SH-SY5Y (cell line): ENCODE measurements at regions not wholly inside any gene's neighbourhood (a gene's known extent, or its start where the extent isn't known, plus 50 kb on each side); places are given as distances from the start of the nearest gene placed in this dataset.

Source experiments
- GATA2 ChIP-seq: IDR thresholded peaks from 2 replicates; pipeline ENCODE4 v1.6.1; 2011; ENCODE audit warnings: mild to moderate bottlenecking, low read depth, low read length
- GATA3 ChIP-seq: IDR thresholded peaks from 2 replicates; pipeline ENCODE4 v1.6.1; 2011; ENCODE audit warnings: low read depth, mild to moderate bottlenecking, low read length, moderate library complexity

- TF ChIP-seq GATA3 (no peak), GATA2 (no peak)
These were observed 318.8 kb upstream of the TMEFF2 start for GRCh38 chr2:192513575-192513974.

- no peak for TF ChIP-seq GATA2
- TF ChIP-seq GATA3 = no peak
These were observed 305.9 kb upstream of the TMEFF2 start for GRCh38 chr2:192500550-192501200.

- TF ChIP-seq GATA3 = no peak
- no peak for TF ChIP-seq GATA2
These were observed 304.7 kb upstream of the TMEFF2 start for GRCh38 chr2:192499476-192499875.

GRCh38 chr2:192498747-192499146 is 304.0 kb upstream of the TMEFF2 start:
- TF ChIP-seq GATA2 = no peak
- TF ChIP-seq GATA3 = no peak

GRCh38 chr2:192487636-192488035 is 292.9 kb upstream of the TMEFF2 start:
- TF ChIP-seq GATA3 (no peak), GATA2 (no peak)

DNA sequence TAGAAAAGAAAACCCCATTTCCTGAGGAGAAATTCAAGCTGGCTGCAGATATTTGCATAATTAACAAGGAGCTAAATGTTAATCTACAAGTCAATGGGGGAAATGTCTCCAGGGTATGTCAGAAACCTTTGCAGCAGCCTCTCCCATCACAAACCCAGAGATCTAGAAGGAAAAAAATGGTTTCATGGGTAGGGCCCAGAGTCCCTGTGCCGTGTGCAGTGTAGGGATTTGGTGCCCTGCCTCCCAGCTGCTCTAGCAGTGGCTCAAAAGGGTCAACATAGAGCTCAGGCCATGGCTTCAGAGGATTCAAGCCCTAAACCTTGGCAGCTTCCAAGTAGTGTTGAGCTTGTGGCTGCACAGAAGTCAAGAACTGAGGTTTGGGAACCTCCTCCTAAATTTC is 290.2 kb upstream of the TMEFF2 start:
- TF ChIP-seq GATA2 (no peak), GATA3 (no peak)

DNA sequence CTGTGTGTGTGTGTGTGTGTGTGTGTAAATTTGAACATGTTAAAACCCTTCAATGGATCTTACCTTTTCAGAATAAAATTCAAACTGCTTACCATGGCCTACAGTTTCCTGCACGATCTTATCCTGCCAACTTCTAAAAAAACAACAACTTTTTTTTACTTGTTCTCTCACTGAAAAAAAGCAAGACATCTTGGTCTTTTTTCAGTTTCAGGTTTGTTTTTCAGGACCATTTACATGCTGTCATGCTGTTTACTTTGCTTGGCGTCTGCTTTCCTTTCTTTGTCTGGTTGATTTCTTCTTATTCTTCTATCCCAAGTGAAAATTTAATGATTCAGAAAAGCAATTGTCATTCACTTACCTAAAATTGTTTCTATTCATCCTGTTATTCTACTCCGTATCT is 286.3 kb upstream of the TMEFF2 start:
- TF ChIP-seq GATA3 = no peak
- no peak for TF ChIP-seq GATA2

GRCh38 chr2:192473331-192473730 is 278.6 kb upstream of the TMEFF2 start:
- TF ChIP-seq GATA3 (no peak), GATA2 (no peak)

- TF ChIP-seq GATA2 (no peak), GATA3 (no peak)
These were observed 277.2 kb upstream of the TMEFF2 start for GRCh38 chr2:192471982-192472381.

- TF ChIP-seq GATA3 (peak; percentile 44; the same call in 1 of the 2 replicates), GATA2 (no peak)
These were observed 274.9 kb upstream of the TMEFF2 start for GRCh38 chr2:192469612-192470011.

GRCh38 chr2:192467953-192468660 is 273.4 kb upstream of the TMEFF2 start:
- no peak for TF ChIP-seq GATA3
- no peak for TF ChIP-seq GATA2

DNA sequence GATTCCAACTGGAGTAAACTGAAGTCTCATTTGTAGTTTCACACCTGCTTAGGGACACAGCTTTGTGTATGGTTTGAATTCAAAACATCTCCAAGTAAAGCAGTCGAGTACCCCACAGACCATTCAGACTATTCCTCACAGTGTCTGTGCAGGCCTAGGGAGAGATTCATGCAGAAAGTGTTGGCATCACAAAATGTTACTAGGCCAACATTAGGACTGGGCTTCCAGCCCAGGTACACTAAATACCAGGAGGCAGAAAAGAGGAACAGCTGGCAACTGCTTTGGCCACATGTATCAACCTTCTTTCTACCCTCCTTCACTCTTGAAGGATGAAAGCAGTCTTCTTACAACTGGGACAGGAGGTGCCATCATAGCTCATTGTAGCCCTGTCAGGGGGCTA is 270.4 kb upstream of the TMEFF2 start:
- TF ChIP-seq GATA3 = no peak
- no peak for TF ChIP-seq GATA2

DNA sequence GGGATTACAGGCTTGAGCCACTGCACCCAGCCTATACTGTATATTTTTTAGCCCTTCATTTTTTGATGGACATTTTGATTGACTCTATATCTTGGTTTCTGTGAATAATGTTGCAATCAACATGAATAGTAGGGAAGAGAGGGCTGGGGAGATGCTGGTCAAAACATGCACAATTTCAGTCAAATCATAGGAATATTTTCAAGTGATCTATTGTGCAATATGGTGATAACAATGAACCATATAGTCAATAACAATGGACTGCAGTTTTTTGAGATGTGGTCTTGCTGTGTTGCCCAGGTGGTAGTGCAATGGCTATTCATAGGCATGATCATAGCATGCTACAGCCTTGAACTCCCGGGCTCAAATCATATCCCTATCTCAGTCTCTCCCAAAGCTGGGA is 264.7 kb upstream of the TMEFF2 start:
- TF ChIP-seq GATA2 (no peak), GATA3 (no peak)

- TF ChIP-seq GATA2 (no peak), GATA3 (no peak)
These were observed 254.1 kb upstream of the TMEFF2 start for GRCh38 chr2:192448881-192449280.

DNA sequence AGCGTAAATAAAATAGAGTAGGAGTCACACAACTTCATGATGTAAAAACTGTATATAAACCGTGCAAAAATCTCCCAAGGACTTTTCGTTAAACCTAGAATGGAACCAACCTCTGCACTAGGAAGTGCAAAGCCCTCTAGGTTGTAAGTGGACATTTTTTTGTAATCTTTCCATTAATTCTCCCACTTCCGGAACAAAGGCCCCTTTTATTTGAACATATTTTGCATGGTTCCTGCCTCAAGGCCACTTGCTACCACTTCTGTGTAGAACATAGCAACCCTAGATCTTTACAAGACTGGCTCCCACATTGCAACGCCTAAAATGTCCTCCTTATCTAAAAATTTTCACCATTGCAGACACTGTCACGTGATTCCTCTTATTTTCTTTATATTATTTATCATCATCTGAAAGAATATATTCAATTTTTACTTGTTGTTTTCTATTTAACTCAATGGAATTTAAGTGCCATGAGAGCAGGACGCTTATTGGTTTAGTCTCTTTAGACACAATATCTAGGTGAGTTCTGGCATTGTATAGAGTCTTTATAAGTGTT is 249.6 kb upstream of the TMEFF2 start:
- TF ChIP-seq GATA3 (no peak), GATA2 (no peak)

GRCh38 chr2:192443831-192444230 is 249.1 kb upstream of the TMEFF2 start:
- TF ChIP-seq GATA3 (no peak), GATA2 (no peak)
